Esophagus muscularis mucosa (tissue), 4 donors: ENCODE measurements at regions not wholly inside any gene's neighbourhood (a gene's known extent, or its start where the extent isn't known, plus 50 kb on each side); places are given as distances from the start of the nearest gene placed in this dataset.

Experiments used
- EP300 ChIP-seq: sonication (generic); formaldehyde crosslinking; IDR thresholded peaks from one replicate; pipeline ENCODE4 v1.6.1; 2017; ENCODE audit warnings: antibody characterized with exemption
- POLR2AphosphoS5 ChIP-seq, 2 donors: sonication (generic); formaldehyde crosslinking; IDR thresholded peaks; one replicate each; pipeline ENCODE4 v1.6.1; 2017; ENCODE audit warnings: antibody characterized with exemption in 2 of 2
- TF ChIP-seq, protein P1 (sequence below), 3 experiments: fragments of 200-600 bp in 2 of 3; fragments of 450-650 bp in 1 of 3; sonication (generic) in 2 of 3; IDR thresholded peaks; one replicate each; pipeline ENCODE4 v1.5.1; 2017 to 2019; ENCODE audit warnings: antibody characterized with exemption in 3 of 3, mild to moderate bottlenecking in 2 of 3, moderate library complexity in 1 of 3

DNA sequence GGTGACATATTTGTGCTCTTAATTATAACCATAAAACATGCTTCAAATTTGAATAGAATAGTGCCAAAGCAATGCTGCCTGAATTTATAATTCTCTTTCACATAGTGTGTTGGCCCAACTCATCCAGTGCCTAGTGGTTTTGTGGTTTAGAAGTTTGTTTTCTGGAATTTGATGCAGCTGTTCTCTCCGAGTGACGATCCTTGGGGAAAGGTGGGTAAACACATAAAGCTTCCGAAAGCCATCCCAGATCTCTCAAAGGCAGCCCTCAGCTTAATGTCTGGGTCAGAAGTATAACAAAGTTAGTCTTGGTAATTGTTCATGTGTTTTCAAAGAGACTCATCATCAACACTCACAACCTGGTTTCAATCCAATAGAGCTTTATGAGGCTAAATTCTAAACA is 235.6 kb upstream of the CDH2 start:
- TF ChIP-seq POLR2AphosphoS5 (IDR thresholded peaks at IDR 0.05) (no peak), EP300 (no peak)
- TF ChIP-seq, protein P1, sequence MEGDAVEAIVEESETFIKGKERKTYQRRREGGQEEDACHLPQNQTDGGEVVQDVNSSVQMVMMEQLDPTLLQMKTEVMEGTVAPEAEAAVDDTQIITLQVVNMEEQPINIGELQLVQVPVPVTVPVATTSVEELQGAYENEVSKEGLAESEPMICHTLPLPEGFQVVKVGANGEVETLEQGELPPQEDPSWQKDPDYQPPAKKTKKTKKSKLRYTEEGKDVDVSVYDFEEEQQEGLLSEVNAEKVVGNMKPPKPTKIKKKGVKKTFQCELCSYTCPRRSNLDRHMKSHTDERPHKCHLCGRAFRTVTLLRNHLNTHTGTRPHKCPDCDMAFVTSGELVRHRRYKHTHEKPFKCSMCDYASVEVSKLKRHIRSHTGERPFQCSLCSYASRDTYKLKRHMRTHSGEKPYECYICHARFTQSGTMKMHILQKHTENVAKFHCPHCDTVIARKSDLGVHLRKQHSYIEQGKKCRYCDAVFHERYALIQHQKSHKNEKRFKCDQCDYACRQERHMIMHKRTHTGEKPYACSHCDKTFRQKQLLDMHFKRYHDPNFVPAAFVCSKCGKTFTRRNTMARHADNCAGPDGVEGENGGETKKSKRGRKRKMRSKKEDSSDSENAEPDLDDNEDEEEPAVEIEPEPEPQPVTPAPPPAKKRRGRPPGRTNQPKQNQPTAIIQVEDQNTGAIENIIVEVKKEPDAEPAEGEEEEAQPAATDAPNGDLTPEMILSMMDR (IDR thresholded peaks at IDR 0.05): no peak
